Limb (tissue), 2 donors: ENCODE measurements at regions not wholly inside any gene's neighbourhood (a gene's known extent, or its start where the extent isn't known, plus 50 kb on each side); places are given as distances from the start of the nearest gene placed in this dataset.

Experiments
- DNase-seq, 2 donors: peaks; one replicate each; pipeline ENCODE4 v3.0.0-alpha.2; 2016; ENCODE audit errors: extremely low spot score in 2 of 2

DNA sequence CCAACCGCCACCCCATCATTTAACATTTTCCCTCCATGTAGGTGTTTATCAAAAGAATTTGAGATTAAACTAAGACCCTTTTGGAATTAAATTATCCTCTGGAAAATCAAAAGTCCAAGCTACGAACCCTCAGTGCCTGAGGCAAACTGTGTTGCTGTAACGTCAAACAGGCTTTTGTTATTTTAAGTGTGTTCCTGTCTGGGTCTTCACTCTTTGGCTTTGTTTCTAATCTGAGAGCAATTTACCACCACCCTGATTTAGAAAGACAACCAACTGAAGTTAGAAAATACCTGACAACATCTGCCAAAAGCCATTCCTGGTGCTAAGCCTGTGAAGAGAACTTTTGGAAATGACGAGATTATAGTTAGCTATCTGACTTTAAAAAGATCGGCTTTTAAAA, 199.9 kb downstream of the DIRAS2 start:
- no peak for DNase-seq

DNA sequence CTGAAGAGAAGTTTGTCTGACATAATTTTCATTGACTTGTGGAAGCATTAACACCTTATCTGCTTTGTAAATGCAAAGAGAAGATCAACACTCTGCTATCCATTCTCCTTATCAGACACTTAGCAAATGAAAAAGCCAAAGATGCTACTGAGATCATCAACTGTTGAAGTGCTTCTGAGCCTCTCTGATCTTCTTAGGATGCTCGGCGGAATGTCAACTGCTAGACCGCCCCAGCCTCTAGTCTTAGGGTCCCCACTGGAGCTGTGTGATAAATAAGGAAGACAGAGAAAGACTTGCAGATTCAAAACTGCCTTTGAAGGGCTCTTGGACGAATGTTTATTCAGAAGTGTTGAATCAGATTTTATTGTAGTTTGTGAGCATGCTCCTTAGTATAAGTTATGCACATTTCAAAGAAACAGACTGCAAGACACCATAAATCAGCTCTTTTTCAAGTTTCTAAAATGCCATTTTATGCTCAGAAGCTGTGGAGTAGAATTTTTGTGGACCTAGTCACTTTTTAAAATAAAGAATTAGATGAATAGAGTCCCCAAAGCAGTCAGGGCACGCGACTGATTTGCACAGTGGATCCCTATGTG, 197.9 kb downstream of the DIRAS2 start:
- no peak for DNase-seq

- DNase-seq = no peak
These were observed 197.2 kb downstream of the DIRAS2 start for GRCh38 chr9:90445391-90445790.

DNA sequence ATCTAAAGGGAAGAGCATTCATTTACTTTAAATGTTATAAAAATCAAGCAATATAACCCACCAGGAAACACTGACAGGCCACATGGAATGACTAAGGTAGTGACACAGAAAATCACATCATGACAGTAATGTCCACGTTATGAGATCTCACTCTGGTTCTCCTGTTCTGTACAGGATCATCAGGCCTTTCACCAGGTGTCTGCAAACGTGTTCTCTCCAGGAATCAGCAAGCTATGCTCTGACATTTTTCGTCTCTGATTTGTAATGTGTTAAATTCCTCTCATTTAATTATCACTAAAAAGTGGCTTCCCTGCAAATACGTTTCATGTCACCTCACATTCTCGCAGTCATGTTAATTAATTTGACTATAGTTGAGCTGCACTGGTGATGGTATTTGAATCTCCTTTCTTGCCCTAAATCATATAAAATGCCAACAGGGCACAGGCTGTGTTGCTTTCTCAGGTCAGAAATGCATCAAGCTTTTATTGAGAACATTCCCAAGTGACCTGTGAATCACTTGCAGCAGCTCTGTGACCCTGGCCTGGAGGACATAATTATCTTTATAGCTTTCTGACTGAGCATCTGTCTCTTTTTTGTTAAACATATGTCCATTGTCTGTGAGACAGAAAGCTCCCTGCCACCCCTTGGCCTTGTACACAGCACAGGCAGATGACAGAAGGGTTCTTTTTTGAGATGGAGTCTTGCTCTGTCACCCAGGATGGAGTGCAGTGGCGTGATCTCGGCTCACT, 196.2 kb downstream of the DIRAS2 start:
- DNase-seq = no peak

- no peak for DNase-seq
These were observed 194.9 kb downstream of the DIRAS2 start for GRCh38 chr9:90447773-90448172.

- no peak for DNase-seq
These were observed 193.3 kb downstream of the DIRAS2 start for GRCh38 chr9:90449213-90449925.

DNA sequence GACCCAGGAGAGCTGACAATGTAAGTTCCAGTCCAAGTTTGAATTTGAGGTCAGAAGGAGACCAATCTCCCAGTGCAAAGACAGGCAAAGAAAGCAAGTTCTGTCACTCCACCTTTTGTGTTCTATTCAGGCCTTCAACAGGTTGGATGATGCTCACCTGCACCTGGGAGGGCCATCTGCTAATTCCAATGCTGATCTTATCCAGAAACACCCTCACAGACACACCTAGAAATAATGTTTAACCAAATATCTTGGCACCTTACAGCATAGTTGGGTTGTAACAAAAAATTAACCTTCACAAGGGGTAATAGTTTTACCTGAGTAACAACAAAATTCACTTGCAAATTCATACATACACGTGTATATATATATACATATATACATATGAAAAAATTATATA, 190.8 kb downstream of the DIRAS2 start:
- no peak for DNase-seq

- DNase-seq = no peak
These were observed 187.3 kb downstream of the DIRAS2 start for GRCh38 chr9:90455316-90455715.

GRCh38 chr9:90457386-90458190, 185.0 kb downstream of the DIRAS2 start:
- DNase-seq = no peak

DNA sequence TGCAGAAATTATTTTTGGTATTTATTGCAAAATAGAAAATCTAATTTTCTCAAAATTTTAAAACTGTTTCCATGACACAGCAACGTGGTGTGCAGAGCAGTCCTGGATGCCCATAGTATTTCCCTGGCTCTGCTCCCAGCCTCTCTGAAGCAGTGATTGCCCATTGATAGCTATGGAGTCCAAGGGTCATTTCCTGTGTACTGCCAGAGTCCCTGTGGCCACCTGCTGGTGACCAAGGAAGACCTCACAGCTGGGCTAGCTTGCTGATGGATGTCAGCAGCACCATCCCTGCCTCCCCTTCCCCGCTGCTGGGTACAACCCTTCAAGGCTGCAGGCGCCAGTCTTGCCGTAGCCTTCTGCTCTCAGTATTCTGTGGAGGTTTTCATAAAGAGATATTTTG, 184.1 kb downstream of the DIRAS2 start:
- DNase-seq = no peak

DNA sequence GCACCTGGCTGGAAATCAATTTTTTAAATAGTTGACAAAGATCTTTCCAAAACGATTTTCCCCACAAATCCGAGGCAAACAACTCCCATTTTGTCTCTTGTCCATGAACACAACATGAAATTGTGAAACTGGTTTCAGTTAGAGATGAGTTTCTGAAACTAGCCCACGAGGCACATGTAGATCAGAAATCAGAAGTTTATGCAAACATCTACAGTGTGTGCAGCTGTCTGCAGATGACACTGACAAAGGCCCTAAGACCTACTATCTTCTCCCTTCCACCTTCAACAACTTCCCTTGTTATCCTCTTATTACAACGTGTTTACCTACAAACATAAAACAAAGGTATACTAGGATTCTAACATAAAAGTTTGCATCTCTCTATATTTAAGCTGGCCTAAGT, 183.3 kb downstream of the DIRAS2 start:
- no peak for DNase-seq

GRCh38 chr9:90460220-90460619, 182.4 kb downstream of the DIRAS2 start:
- DNase-seq = no peak

DNA sequence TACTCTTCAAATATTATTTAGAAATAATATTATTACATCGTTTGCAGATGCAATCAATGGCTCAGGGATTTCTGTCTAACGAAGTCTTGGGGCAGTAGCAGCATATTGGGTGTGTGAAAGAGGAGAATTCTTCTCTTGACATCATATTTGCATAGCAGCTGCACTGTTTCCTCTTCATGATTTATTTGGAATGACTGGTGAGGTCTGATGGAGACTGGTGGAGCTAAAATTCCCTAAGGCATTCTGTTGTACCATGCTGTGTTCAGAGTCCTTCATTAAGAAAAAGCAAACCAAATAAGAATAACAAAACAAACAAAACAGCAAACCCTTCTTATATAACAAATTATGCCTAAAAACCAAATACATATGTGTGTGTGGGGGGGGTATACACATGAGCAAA, 177.6 kb downstream of the DIRAS2 start:
- DNase-seq = no peak

GRCh38 chr9:90466441-90466840, 176.2 kb downstream of the DIRAS2 start:
- no peak for DNase-seq

GRCh38 chr9:90469435-90469834, 173.2 kb downstream of the DIRAS2 start:
- DNase-seq = no peak

DNA sequence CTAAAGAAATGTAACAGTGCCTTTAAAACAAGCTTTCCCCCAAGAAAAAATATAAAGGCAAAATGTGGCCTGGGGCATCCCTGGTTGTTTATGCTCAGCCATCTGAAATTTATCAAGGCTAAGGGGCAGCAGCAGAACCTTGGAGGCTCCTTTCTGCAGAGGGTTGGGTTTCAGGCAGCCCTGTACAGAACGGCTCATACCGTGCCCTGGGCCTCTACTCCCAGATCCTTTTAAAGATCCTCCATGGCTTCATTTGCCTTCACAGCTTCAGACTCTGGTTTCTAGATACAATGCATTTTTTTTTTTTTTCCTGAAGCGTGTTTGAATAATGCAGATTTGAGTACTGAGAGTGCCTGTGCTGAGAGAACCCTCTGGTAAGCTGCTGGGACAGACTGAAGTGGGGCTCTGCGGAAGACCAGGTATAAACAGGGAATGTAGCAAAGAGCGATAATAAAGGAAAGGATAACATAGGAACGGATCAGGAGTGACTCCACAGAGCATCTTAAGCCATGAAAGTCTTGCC, 172.7 kb downstream of the DIRAS2 start:
- DNase-seq = no peak

DNA sequence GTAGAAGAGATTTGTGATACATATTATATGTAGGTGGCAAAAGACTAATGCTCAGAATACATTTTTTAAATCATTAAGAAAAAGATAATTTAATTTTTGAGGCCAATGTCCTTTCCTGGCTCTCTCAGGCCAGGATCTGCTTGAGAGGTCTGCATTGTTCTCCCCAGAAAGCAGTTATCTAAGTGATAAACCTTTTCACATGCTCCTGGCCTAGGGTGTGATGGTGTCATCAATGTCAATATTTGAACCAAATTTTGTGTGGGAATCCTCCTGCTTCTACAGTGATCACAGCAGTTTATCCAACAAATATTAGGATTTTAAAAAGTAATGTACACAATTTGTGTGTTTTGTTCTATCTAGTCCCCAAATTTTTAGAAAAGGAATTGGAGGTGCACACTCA, 166.6 kb downstream of the DIRAS2 start:
- no peak for DNase-seq

DNA sequence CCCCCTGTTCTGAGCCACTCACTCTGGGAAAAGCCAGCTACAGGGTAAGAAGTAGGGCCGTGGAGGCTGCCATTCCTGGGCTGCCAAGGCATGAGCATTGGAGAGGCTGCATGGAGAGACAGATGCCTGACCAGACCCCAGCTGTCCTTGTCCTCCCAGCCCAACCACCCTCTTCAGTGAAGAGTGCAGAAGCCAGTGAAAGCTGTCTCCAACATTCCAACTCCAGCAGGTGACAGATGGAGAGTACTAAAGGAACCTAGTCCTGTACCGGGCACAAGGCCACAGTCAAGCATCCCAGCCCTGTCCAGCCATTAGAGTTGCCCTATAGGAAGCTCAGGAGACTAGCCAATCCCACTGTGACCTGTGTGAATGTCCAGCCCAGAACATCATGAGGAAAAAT, 165.1 kb downstream of the DIRAS2 start:
- no peak for DNase-seq

DNA sequence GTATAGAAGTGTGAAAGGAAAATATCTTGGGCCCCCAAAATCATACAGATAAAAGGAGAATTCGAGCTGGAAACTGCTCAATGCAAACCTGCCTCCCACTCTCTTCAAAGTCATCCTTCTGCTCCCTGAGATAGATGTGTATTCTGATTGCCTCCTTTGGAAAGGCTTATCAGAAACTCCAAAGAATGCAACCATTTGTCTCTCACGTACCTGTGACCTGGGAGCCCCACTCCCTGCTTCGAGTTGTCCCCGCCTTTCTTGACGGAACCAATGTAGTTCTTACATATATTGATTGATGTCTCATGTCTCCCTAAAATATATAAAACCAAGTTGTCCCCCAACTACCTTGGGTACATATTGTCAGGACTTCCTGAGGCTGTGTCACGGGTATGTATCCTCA, 163.8 kb downstream of the DIRAS2 start:
- no peak for DNase-seq

DNA sequence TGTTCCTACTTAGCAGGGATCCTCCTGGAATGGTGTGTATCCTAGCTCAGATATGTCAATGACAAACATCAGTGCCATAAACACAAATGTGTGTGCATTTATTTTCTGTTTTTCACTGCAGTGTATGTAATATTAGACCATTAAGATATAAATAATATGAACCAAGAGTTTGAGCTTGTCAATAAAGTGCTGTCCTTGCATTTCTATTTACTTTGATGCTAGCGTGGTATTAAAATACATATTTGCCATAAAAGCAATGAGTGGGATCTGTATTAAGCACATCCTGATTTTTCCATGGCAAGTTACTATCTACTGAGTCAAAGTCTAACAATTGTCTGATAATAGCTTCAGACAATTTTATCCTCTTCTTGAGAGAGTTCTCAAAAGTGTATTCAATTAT, 157.6 kb downstream of the DIRAS2 start:
- DNase-seq = no peak

GRCh38 chr9:90489066-90489465, 153.6 kb downstream of the DIRAS2 start:
- DNase-seq = no peak

- DNase-seq = peak in 1 of 2 donors; percentile 20
These were observed 142.9 kb downstream of the DIRAS2 start for GRCh38 chr9:90499761-90500160.
